NCI-H146 (cell line): ENCODE measurements at regions not wholly inside any gene's neighbourhood (a gene's known extent, or its start where the extent isn't known, plus 50 kb on each side); places are given as distances from the start of the nearest gene placed in this dataset.
A peak's percentile ranks its signal among the peaks of the same experiment; 100 is the strongest.

Experiments
- DNase-seq: peaks from one replicate; lab custom pipeline; 2025; lab: John Stamatoyannopoulos, UW

- DNase-seq = no peak
Measured at GRCh38 chr2:8622924-8623465, 58.9 kb upstream of the ID2 start.

GRCh38 chr2:8623576-8623957 lies 58.3 kb upstream of the ID2 start:
- no peak for DNase-seq

- DNase-seq = no peak
Measured at GRCh38 chr2:8623958-8624591, 57.8 kb upstream of the ID2 start.

- DNase-seq = no peak
Measured at GRCh38 chr2:8624855-8625398, 56.9 kb upstream of the ID2 start.

- no peak for DNase-seq
Measured at GRCh38 chr2:8625399-8626300, 56.2 kb upstream of the ID2 start.

GRCh38 chr2:8626572-8626971 lies 55.3 kb upstream of the ID2 start:
- DNase-seq = no peak

GRCh38 chr2:8627019-8627691 lies 54.7 kb upstream of the ID2 start:
- DNase-seq = peak; percentile 68

- no peak for DNase-seq
Measured at GRCh38 chr2:8627692-8628085, 54.2 kb upstream of the ID2 start.

GRCh38 chr2:8628179-8628865 lies 53.5 kb upstream of the ID2 start:
- DNase-seq = no peak

GRCh38 chr2:8628866-8629209 lies 53.0 kb upstream of the ID2 start:
- DNase-seq = no peak

GRCh38 chr2:8629402-8629801 lies 52.5 kb upstream of the ID2 start:
- DNase-seq = no peak

GRCh38 chr2:8630676-8631464 lies 51.0 kb upstream of the ID2 start:
- DNase-seq = no peak

GRCh38 chr2:8631465-8632005 lies 50.3 kb upstream of the ID2 start:
- DNase-seq = peak; percentile 63
